HG03280 (cell line): ENCODE measurements at regions not wholly inside any gene's neighbourhood (a gene's known extent, or its start where the extent isn't known, plus 50 kb on each side); places are given as distances from the start of the nearest gene placed in this dataset.
"Not testable (repeated sequence)": the region's sequence is repeated elsewhere in the genome, so short reads cannot be mapped to it uniquely, and the experiment has no call there.

Source experiments
- ATAC-seq: cut with Tn5 transposase; IDR thresholded peaks from one replicate; pipeline ENCODE4 v1.9.1; 2021; ENCODE audit warnings: mild to moderate bottlenecking, moderate library complexity; ENCODE audit not compliant: unreplicated experiment

DNA sequence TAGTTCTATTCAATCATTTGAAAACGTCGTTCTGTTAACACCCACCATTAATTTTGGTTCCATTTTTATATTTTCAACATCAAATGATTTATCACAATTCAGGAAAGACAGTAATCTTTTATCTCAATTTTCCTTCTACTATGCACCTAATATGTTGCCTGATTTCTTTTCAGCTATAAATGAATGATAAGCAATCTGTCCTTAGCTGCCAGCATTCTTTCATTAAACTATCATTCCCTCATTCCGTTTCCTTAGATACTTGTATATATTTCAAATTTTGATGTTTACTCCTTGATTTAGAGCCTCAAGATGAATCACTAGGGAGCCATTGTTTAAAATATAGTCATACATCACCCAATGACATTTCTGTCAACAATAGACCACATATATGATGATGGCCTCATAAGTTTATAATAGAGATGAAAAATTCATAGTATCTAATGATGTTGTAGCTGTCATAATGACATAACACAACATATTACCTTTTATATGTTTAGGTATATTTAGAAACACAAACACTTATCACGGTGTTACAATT, 661.7 kb downstream of the IPMK start:
- ATAC-seq, result no peak

DNA sequence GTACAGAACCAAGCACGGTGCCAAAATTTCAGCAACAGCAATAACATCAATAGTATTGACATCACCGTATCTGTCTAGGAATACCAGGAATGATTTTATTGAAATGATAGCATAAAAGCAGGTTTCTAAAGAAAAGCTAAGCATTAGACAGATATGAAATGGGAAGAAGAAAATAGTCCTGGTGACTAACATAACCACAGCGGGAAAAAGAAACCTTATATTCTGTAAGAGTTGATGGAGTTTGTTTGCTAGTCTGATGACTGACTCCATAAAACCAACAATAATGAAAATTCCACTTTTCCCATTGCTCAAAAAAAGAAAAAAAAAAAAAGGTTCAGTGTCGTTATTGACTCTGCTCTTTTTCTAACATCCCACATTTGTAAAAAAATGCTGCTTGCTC, 668.3 kb downstream of the IPMK start:
- ATAC-seq, result no peak

DNA sequence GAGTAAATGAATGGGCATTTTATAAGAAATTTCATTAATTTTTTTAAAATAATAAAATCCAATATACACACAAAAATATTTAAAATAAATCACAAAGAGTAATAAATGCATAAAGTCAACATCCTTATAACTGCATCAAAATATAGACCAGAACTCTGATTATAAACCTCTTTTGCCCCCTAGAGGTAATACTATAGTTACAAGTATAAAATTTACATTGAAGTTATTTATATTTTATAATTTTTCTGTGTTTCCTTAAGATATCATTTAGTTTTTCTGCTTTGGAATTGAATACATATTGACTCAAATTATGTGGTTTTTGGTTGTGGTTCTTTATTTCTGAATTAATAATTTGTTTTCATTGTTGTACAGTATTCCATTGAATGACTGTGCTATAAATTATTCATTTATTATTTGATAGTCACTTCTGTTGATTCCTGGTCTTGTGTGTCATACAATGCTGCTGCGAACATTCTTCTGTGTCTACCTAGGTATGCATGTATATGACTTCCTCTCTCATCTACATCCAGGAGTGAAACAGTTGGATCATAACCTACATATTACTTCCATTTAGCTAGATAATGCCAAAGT, 673.6 kb downstream of the IPMK start:
- no peak for ATAC-seq

DNA sequence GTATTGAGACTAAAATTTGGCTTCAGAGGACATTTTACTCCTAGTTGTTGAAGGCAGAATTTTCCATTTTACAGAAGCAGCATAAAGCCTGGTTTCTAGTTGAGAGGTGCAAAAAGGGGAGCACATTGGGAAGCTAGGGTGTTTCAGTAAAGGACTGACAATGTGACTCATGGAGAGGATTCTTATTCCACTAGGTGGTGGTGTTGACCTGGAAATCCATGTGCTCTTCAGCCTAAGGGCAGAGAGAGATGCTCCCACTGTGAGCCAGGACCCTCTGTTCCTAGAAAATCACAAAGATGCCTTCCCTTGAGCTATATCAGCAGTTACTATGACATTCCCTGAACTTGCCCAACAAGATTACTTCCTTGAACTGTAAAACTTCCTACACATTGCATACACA, 687.8 kb downstream of the IPMK start:
- ATAC-seq, result no peak

DNA sequence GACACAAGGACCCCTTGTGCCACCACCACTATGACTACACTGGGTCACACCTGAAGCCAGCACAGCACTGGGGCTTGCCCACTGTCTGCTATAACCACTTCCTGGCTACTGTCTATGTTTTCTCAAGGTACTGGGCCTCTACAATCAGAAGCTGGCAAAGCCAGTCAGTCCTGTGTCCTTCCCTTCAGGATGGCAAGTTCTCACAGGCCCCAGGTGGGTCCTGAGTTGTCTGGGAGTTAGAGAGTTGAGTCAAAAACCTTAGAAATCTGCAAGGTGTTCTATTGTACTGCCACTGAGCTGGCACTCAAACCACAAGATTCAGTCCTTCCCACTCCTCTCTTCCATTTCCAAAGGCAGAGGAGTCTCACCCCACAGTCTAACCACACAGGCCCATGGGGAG, 705.5 kb downstream of the IPMK start:
- no peak for ATAC-seq

DNA sequence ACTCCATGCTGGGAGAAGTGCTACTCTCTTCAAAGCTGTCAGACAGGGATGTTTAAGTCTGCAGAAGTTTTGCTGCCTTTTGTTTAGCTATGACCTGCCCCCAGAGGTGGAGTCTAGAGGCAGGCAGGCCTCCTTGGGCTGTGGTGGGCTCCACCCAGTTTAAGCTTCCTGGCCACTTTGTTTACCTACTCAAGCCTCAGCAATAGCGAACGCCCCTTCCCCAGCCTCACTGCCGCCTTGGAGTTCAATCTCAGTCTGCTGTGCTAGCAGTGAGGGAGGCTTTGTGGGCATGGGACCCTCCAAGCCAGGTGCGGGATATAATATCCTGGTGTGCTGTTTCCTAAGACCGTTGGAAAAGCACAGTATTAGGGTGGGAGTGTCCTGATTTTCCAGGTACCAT, 715.9 kb downstream of the IPMK start:
- ATAC-seq, result not testable (repeated sequence)

DNA sequence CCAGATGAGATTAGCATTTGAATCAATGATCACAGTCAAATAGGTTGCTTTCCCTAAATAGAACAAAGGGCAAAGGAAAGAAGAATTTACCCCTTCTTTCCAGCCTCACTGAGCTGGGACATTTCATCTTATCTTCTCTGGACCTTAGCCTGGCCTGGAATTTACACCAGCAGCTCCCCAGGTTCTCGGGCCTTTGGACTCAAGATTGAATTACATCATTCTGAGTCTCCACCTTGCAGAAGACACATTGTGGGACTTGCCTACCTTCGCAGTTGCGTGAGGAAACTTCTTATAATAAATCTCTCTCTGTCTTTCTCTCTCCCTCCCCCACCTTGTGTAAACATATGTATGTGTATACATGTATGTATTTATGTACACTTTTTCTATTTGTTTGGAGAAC, 732.4 kb downstream of the IPMK start:
- ATAC-seq, result no peak

DNA sequence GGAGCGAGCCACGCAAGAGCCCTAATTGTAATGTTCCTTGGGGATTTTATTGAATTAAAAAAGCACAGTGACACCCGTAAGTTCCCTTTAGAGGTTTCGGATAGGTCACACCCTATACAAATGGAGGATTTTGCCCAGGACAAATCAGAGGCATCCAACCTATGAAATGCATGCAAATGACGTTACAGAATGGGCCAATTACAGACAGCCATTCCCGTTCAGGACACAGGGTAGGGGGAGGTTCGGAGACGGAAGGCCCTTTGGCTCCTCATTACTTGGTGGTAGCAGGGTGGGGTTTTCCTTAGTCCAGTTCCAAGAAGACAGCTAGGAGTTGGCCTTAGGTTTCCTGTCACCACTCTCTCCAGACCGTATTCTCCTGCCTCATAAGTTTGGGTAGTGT, 754.1 kb downstream of the IPMK start:
- ATAC-seq, result no peak

DNA sequence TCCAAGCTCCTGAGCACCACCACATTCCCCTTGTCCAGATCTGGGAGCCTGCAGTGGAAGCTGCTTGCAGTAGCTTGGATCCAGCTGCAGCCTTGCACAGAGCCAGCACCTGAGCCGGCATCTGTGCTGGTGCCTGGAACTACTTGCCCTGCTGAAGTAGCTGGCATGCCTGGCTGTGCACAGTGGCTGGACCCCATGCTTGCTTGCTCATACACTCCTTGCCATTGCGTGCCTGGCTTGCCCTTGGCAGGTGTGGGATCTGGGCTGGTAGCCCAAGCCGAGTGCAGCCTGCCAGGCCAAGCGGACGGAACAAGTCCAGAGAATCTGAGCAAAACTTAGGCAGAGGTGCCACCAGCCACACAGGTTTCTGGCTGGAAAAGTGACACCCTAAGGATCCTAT, 759.9 kb downstream of the IPMK start:
- ATAC-seq, result no peak

DNA sequence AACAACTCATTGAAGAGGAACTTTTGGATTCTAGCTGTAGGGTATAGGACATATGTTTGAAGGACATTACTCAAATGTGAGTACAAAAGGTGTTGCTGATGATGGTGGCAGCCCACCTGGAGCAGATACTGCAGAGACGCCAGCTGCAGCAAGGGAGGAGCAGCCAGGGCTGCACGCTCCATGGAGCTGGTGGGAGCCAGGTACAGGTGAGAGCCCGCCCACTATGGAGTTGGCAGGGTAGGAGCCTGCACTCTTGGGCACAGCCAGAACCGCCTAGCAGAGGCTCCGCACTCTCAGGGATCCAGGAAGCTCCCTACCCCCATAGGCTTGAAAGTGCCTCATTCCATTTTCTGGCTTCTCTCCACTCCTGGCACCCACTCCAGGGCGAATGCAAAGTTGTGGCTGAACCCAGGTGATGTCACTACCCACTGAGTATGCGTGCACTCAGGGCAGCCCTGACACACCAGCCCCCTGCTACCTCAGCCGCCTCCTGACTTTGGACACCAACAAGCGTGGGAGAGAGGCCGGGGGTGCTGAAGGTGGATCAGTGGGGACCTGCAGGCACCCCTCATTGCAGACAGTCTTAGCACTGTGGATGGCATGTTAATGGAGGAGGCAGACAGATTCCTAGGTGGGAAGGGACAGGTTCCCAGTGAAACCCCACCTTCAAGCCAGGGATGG, 761.1 kb downstream of the IPMK start:
- no peak for ATAC-seq

DNA sequence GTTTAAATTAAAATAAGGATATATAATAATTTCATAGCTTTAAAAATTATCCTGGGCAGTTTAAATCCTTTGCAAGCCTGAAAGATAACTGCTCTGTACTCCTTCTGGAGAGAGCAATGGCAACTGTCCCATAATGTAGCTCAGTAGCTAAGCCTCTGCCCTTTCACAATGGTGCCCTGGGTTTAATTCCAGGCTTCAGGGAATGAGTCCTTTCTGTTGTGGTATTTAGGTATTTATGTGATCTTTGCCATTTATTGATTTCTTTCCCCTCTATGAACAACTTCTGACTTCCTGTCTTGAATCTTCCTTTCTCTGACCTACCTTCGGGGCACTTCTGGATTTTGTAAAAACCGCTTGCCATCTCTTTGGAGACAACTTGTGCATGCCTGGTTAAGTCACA, 773.2 kb downstream of the IPMK start:
- ATAC-seq, result no peak

DNA sequence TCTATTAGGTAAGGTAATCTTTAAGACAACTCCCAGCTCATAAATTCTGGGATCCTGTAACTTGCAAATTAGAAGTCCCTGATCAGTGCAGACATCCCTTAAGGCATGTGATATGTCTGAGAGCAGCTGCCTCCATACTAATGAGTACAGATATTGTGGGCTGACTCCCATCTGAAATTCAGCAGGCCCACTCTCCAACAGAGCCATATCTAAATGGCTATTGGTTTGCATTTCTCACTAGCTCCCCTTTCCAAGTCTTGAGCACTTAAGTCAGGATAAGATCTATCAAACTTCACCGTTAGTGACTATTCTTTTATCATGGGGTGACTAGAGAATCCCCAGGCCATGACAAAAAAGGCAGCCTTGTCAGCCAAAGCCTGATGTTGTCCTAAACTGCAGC, 785.4 kb downstream of the IPMK start:
- no peak for ATAC-seq

DNA sequence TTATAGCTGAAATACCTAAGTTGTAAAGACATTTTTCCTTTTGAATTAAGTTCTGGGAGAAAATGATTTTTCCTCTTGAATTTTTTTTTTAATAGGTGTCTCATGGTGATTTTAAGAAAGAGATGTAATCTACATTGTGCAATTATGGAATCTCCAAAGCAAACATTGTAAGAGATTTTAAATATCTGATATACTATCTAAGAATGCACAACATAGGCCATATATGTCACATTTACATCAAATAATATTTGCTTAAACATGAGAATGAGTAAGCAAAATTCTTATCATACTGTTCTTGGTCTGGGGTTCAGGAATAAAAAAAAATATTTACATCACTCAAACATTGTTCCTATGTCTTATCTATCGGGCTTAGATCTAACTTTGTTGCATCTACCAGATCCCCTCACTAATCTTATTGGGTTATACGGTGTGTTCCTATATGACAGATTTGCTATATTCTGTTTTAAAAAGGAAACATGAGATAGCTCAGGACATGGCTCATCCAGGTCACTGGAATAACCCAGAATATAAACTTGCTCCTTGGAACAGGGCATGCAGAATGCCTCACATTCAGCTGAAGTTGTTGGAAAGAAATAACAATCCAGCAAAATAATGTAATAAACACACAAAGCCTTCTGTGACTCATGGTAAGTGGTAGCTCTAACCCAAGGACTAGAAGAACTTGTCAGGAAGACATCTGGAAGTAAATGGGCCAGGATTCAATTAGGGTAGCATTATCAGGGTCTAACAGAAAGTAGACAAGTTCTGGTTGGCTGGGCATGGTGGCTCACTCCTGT, 794.7 kb downstream of the IPMK start:
- no peak for ATAC-seq

DNA sequence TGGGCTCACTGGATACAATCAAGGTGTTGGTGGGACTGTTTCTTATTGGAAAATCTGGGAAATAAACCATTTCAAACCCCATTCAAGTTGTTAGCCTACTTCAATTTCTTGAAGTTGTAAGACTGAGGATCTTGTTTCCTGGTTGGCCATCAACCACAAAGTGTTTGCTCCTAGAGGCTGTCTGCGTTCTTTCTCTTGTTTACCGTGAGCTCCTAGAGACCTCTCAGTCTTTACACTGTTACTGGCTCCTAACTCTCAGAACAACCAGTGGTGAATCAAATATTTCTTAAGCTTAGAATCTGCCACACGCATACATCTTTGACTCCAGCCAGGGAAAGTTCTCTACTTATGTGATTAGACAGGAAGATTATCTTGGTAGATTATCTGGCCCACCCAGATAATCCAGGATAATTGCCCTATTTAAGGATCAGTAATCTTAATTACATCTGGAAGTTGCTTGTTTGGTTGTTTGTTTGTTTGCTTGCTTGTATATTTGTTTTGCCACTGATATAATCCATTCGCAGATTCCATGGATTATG, 798.7 kb downstream of the IPMK start:
- ATAC-seq, result no peak

DNA sequence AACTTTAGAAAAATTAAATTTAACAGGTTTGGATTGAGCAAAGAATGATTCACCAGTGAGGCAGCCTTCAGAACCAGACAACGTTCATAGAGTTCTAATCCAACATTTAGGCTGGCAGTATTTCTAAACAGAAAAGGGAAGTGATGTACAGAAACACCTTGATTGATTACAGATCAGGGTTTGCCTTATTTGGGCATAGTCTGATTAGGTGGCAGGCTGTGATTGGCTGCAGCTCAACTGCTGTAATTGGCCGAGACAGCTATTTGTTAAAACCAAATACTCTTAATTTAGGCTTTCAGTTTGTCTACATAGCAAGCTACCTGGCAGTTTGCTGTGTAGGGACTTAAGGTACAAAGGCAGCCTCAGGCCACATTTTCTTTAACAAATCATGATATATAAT, 802.5 kb downstream of the IPMK start:
- ATAC-seq, result no peak

DNA sequence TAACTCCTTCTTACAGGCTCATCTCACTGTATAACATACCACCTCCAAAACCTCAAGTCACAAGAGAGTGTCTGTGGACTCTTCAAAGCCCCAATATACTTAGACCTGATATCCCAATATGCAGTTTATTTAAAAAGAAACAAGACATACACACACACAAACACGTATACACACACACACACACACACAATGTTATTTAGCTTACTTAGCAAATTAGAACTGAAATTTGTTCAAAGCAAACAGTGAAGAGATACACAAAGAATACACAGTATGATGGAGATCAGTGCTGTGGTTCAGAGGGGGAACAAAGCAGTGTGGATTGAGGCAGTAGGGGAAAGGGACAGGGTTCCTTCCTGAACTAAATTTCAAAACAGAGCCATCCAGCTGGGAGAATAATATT, 807.2 kb downstream of the IPMK start:
- no peak for ATAC-seq

DNA sequence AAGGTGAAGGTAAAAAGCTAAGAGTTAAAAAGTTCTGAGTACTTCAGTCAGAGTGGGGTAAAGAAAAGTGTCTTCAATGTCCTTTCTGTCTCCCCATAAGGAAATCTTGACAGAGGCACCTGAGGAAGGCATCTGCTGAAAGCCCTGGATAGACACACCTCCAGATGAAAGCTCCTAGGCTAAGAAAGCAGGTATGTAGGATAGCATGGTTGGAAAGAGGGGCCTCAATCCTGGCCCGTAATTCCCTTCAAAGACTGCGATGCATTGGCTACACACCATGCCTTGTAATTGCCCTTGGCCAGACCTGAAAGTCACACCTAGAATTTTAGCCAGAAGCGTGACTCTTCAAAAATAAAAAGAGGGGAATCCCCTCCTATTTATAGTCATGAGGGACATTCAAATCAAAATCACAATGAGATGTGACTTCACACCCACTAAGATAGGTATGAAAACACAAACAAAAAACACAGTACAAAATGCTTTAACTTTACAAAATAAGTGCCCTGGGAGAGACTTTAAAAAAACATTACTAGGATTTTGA, 809.7 kb downstream of the IPMK start:
- no peak for ATAC-seq

DNA sequence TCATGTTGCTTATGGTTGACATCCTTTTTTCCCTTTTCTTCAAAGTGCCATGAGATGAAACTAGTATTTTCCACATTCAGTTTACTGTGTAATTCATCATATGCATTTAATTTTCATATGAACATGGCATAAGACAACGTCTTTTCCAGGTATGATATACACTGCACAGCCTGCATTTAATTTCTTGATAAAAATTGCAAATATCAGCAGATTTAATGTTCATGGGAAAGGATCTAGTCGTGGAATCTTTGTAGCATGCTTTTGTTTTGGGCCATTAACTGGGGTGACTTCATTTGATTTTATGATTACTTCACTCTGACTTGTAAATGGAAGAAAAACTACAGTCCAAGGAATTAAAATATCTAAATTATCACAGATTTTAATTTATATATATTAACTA, 837.3 kb downstream of the IPMK start:
- no peak for ATAC-seq

DNA sequence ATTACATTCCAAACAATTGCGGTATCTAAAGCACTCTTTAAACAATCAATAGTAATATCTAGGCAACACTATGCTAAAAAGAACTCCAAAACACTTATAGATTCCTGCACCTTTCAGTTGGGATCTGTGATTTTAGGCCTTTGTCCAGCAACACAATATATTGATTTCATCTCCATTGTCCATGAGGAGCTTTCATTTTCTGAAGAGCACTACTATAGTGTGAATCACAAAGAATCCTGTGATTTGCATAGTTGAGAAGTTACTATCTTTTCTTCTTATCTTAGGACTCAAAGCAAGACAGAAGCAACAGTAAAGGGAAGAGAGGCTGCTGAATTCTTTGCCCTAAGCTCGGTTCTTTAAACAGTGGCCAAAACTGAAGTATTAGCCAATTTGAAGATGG, 846.8 kb downstream of the IPMK start:
- ATAC-seq, result no peak

DNA sequence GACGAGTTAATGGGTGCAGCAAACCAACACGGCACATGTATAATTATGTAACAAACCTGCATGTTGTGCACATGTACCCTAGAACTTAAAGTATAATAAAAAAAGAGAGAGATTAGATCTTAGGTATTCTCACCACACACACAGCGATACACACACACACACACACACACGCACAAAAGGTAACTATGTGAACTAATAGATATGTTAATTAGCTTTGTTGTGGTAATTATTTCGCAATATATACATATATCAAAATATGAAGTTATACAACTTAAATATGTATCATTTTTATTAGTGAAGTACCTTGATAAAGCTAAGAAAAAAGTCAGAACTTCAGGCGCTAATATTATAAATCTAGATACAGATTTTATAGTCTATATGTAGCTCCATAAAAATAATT, 849.2 kb downstream of the IPMK start:
- no peak for ATAC-seq

DNA sequence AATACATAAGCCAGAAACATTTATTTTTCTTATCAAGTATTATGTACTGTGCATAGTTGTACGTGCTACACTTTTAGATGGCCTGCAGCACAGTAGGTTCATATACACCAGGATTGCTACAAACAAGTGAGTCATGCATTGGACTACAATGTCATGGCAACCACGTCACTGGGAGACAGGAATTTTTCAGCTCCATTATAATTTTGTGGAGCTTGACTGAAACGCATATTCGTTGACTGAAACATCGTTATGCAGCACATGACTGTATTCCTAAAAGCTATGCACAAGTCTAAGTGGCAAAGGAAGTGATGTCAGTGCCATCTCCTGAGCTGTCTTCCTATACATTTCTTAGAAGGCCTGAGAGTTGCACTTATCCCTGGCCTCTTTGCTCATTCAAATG, 871.8 kb downstream of the IPMK start:
- ATAC-seq, result no peak

DNA sequence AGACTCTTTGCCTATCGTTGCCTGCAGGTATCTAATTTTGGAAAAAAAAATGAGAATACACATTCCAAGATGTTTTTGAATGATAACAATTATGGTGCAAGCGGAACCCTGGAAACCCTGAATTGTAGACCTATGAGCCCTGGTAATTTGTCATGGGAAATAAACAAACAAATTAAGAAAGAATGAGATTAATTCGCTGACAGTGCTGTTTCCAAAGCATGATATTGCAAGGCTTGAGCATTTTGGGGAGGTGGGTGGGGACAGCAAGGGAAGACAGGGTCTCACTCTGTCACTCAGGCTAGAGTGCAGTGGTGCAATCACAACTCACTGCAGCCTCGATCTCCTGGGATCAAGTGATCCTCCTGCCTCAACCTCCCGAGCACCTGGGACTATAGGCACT, 900.3 kb downstream of the IPMK start:
- ATAC-seq, result no peak
